Left lung (tissue), 4 donors: ENCODE measurements at regions not wholly inside any gene's neighbourhood (a gene's known extent, or its start where the extent isn't known, plus 50 kb on each side); places are given as distances from the start of the nearest gene placed in this dataset.
"Not testable (repeated sequence)": the region's sequence is repeated elsewhere in the genome, so short reads cannot be mapped to it uniquely, and the experiment has no call there.

Experiments used
- ATAC-seq: fragments of 200-7000 bp; cut with Tn5 transposase; one replicate; pipeline ENCODE4 v1.9.1; 2020; ENCODE audit warnings: moderate library complexity
- DNase-seq, 4 donors: peaks; one replicate each; pipeline ENCODE4 v3.0.0-alpha.2; 2013 to 2020
- H3K27ac ChIP-seq, 2 donors: fragments of 200-600 bp; sonication (generic) in 1 of 2; one replicate each; pipeline versions ENCODE4 v1.5.0 to v1.8.0; 2020 to 2021
- H3K27me3 ChIP-seq, 2 donors: fragments of 200-600 bp; sonication (generic) in 1 of 2; one replicate each; pipeline versions ENCODE4 v1.5.0 to v1.8.0; 2020 to 2021
- H3K36me3 ChIP-seq, 2 donors: fragments of 200-600 bp; sonication (generic) in 1 of 2; one replicate each; pipeline versions ENCODE4 v1.5.0 to v1.8.0; 2020 to 2021
- H3K4me1 ChIP-seq, 2 donors: fragments of 200-600 bp; one replicate each; pipeline ENCODE4 v1.8.0; 2021
- H3K4me3 ChIP-seq, 2 donors: fragments of 200-600 bp; sonication (generic) in 1 of 2; one replicate each; pipeline versions ENCODE4 v1.5.0 to v1.8.0; 2020 to 2021; ENCODE audit warnings: mild to moderate bottlenecking in 1 of 2
- H3K9me3 ChIP-seq, 2 donors: fragments of 200-600 bp; sonication (generic) in 1 of 2; one replicate each; pipeline versions ENCODE4 v1.5.0 to v1.8.0; 2020 to 2021
- CTCF ChIP-seq, 2 donors: fragments of 200-600 bp; sonication (generic) in 1 of 2; IDR thresholded peaks; one replicate each; pipeline versions ENCODE4 v1.5.0 to v1.8.0; 2021; ENCODE audit warnings: antibody characterized with exemption in 2 of 2
- intact Hi-C, 2 donors: fragments of 100-400 bp; cut with DNase I; formaldehyde crosslinking; loops; one replicate each; pipeline versions ENCODE4 v1.11.2 to v1.14.2; 2022
- donor health status: DM: no; HTN: yes; CAD: no.
- donor health status: DM: no; HTN: no; CAD: no.

GRCh38 chr10:7069706-7070105, 341.1 kb downstream of the SFMBT2 start:
- no peak for TF ChIP-seq CTCF (IDR thresholded peaks at IDR 0.05)
- DNase-seq (no peak), ATAC-seq (no peak)
- Histone ChIP-seq H3K9me3 (no peaks in the 10 kb centered on the region), H3K27me3 (no peaks in the 10 kb centered on the region), H3K4me1 (no peaks in the 10 kb centered on the region), H3K4me3 (no peak overlapping the region), H3K27ac (no peak overlapping the region), H3K36me3 (no peaks in the 10 kb centered on the region)
- intact Hi-C loops, result no loop called here

- Histone ChIP-seq H3K36me3 (no peaks in the 10 kb centered on the region), H3K9me3 (no peaks in the 10 kb centered on the region), H3K4me1 (no peaks in the 10 kb centered on the region), H3K27me3 (no peaks in the 10 kb centered on the region), H3K27ac (no peak overlapping the region), H3K4me3 (no peak overlapping the region)
- intact Hi-C loops, result no loop called here
- ATAC-seq (no peak), DNase-seq (no peak)
- TF ChIP-seq CTCF (IDR thresholded peaks at IDR 0.05), result no peak
Observed at GRCh38 chr10:7056216-7056615, 354.6 kb downstream of the SFMBT2 start.

- Histone ChIP-seq H3K9me3 (peaks cover 0 to 3% of the 10 kb centered on the region in 2 donors), H3K27me3 (no peaks in the 10 kb centered on the region), H3K27ac (no peak overlapping the region), H3K36me3 (no peaks in the 10 kb centered on the region), H3K4me3 (no peak overlapping the region), H3K4me1 (no peaks in the 10 kb centered on the region)
- no peak for TF ChIP-seq CTCF (IDR thresholded peaks at IDR 0.05)
- no peak for ATAC-seq
- intact Hi-C loops, result no loop called here
- no peak for DNase-seq
Observed at GRCh38 chr10:7054915-7055314, 355.9 kb downstream of the SFMBT2 start.

- DNase-seq, result peak in 1 of 4 donors; percentile 29
- no peak for ATAC-seq
- H3K36me3 ChIP-seq, result no peaks in the 10 kb centered on the region
- H3K9me3 ChIP-seq, result peaks cover 0 to 9% of the 10 kb centered on the region in 2 donors
- H3K27me3 ChIP-seq, result no peaks in the 10 kb centered on the region
- no peaks in the 10 kb centered on the region for H3K4me1 ChIP-seq
- H3K4me3 ChIP-seq, result no peak overlapping the region
- intact Hi-C loops, result no loop called here
- TF ChIP-seq CTCF (IDR thresholded peaks at IDR 0.05), result no peak
- no peak overlapping the region for H3K27ac ChIP-seq
Observed at GRCh38 chr10:7053195-7053594, 357.6 kb downstream of the SFMBT2 start.

- H3K27me3 ChIP-seq, H3K4me3 ChIP-seq, H3K27ac ChIP-seq, intact Hi-C loops, ATAC-seq, DNase-seq, H3K9me3 ChIP-seq, H3K36me3 ChIP-seq: not testable (repeated sequence)
- H3K4me1 ChIP-seq, result peaks cover 0 to 18% of the 10 kb centered on the region in 2 donors
Observed at GRCh38 chr10:7050024-7050423, 360.8 kb downstream of the SFMBT2 start.

GRCh38 chr10:7048061-7048460, 362.8 kb downstream of the SFMBT2 start:
- Histone ChIP-seq H3K27ac (no peak overlapping the region), H3K27me3 (no peaks in the 10 kb centered on the region), H3K4me3 (no peak overlapping the region), H3K9me3 (peaks cover 0 to 9% of the 10 kb centered on the region in 2 donors), H3K4me1 (peaks cover 0 to 24% of the 10 kb centered on the region in 2 donors), H3K36me3 (no peaks in the 10 kb centered on the region)
- ATAC-seq (no peak), DNase-seq (no peak)
- intact Hi-C loops, result no loop called here
- no peak for TF ChIP-seq CTCF (IDR thresholded peaks at IDR 0.05)
